NCI-H2196 (cell line): ENCODE measurements at regions not wholly inside any gene's neighbourhood (a gene's known extent, or its start where the extent isn't known, plus 50 kb on each side); places are given as distances from the start of the nearest gene placed in this dataset.
"Not testable (repeated sequence)": the region's sequence is repeated elsewhere in the genome, so short reads cannot be mapped to it uniquely, and the experiment has no call there.

Experiments used
- DNase-seq: peaks from one replicate; lab custom pipeline; 2025; ENCODE audit not compliant: unreplicated experiment; lab: John Stamatoyannopoulos, UW

GRCh38 chr17:63173450-63173849, 207.4 kb downstream of the TANC2 start:
- DNase-seq: no peak

GRCh38 chr17:63173903-63174302, 207.9 kb downstream of the TANC2 start:
- no peak for DNase-seq

GRCh38 chr17:63178530-63178929, 212.5 kb downstream of the TANC2 start:
- no peak for DNase-seq

- no peak for DNase-seq
These were observed 215.8 kb downstream of the TANC2 start for GRCh38 chr17:63181856-63182255.

- DNase-seq: no peak
These were observed 219.4 kb downstream of the TANC2 start for GRCh38 chr17:63185420-63185819.

- no peak for DNase-seq
These were observed 223.0 kb downstream of the TANC2 start for GRCh38 chr17:63189082-63189481.

GRCh38 chr17:63189930-63190329, 223.9 kb downstream of the TANC2 start:
- DNase-seq: no peak

- no peak for DNase-seq
These were observed 224.9 kb downstream of the TANC2 start for GRCh38 chr17:63190821-63191370.

GRCh38 chr17:63191610-63192009, 225.6 kb downstream of the TANC2 start:
- no peak for DNase-seq

- DNase-seq: no peak
These were observed 227.8 kb downstream of the TANC2 start for GRCh38 chr17:63193827-63194226.

- no peak for DNase-seq
These were observed 230.8 kb downstream of the TANC2 start for GRCh38 chr17:63196772-63197335.

- no peak for DNase-seq
These were observed 237.6 kb downstream of the TANC2 start for GRCh38 chr17:63203652-63204051.

- no peak for DNase-seq
These were observed 224.2 kb downstream of the CYB561 start for GRCh38 chr17:63221939-63222338.

- no peak for DNase-seq
These were observed 223.5 kb downstream of the CYB561 start for GRCh38 chr17:63222655-63223054.

GRCh38 chr17:63223212-63223911, 222.7 kb downstream of the CYB561 start:
- DNase-seq: no peak

- DNase-seq: no peak
These were observed 221.5 kb downstream of the CYB561 start for GRCh38 chr17:63224644-63225043.

- not testable (repeated sequence) for DNase-seq
These were observed 219.4 kb downstream of the CYB561 start for GRCh38 chr17:63226720-63227119.

- not testable (repeated sequence) for DNase-seq
These were observed 215.0 kb downstream of the CYB561 start for GRCh38 chr17:63231015-63231620.

GRCh38 chr17:63232565-63233310, 213.4 kb downstream of the CYB561 start:
- no peak for DNase-seq

- DNase-seq: no peak
These were observed 206.0 kb downstream of the CYB561 start for GRCh38 chr17:63240106-63240505.

GRCh38 chr17:63246344-63246743, 199.8 kb downstream of the CYB561 start:
- no peak for DNase-seq
